ENCODE measurements at regions not wholly inside any gene's neighbourhood (a gene's known extent, or its start where the extent isn't known, plus 50 kb on each side); places are given as distances from the start of the nearest gene placed in this dataset.

DNA sequence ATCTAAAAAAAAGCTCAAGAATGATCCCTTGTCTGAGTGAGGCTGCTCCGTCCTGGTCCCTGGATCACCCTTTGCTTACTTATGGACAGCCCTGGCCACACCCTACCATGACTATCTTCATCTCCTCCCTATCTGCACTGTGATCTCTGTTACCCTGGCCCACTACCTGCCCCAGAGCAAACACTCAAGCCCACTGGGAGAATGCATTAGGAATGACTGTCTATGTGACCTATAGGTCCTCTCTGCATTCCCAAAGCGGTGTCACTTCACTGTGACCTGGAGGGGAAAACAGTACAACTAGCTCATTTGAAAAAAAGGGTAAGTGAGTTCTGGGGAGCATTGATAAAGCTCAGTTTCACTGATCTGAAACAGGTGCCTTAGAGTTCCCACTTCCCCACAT is 86.4 kb upstream of the FOXP4 start:
- no peak for TF ChIP-seq CTCF (IDR thresholded peaks at IDR 0.05; ENCODE audit: low read depth, low read length)
- no peak for DNase-seq (ENCODE audit: extremely low read depth, low read depth)

- DNase-seq (ENCODE audit: extremely low read depth, low read depth) = no peak
- TF ChIP-seq CTCF (IDR thresholded peaks at IDR 0.05; ENCODE audit: low read depth, low read length) = no peak
Measured at GRCh38 chr6:41460742-41461336, 85.3 kb upstream of the FOXP4 start.

DNA sequence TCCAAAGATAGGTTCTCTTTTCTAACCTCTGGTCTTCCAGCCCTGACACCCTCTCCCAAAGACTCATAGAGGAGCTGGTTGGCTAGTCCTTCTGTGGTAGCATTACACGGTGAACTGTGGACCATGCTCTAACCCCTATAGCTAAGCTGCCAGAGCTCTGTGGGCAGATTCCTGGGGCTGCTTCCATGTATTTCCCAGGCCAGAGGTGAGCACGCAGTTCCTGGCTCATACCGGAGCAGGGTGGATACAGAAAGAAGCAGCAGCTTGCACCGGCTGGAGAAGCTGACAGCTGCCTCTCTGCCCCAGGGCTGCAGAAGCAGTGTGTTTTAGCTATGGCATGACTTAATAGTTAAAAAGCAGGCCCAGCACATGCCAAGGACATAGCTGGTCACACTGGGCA is 84.1 kb upstream of the FOXP4 start:
- TF ChIP-seq CTCF (IDR thresholded peaks at IDR 0.05; ENCODE audit: low read depth, low read length) = no peak
- no peak for DNase-seq (ENCODE audit: extremely low read depth, low read depth)

DNA sequence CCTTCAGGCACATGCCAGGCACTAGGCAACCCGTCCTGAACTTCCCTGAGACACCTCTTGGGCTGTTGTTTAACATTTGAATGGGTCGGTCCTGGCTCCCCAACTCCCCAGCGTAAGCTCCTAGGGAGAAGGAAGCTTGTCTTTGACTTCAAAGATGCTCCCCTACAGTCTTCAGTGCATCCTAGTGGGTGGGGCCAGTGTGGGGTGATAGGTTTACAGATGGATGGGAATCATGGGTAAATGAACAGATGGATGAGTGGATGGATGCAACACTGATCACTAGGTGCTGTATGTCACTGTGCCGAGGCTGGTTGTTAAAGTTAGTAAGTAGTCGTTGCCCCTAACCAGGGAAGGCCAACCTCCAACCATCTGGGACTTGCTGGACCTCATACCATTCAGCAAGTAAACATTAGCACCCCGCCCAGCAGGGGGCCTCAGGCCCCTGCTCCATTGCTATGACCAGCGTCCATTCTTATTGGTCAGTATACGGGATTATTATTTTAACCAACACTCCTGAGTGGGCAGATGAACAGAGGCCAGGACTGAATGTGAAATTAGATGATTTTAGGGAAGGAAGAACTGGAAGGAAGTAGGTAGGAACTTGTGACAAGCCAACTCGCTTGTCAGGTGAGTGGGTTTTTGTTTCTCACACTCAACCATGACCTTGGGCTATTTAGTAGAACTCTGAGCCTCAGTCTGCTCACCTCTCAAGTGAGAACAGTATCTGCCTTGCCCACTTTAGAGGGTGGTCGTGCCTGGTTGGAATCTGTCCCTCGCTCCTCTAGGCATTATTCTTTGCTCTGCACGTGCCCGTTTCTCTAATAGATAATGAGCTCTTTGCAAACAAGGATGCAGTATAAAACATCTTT is 82.9 kb upstream of the FOXP4 start:
- no peak for DNase-seq (ENCODE audit: extremely low read depth, low read depth)
- TF ChIP-seq CTCF (IDR thresholded peaks at IDR 0.05; ENCODE audit: low read depth, low read length) = peak; percentile 65

- no peak for TF ChIP-seq CTCF (IDR thresholded peaks at IDR 0.05; ENCODE audit: low read depth, low read length)
- no peak for DNase-seq (ENCODE audit: extremely low read depth, low read depth)
Measured at GRCh38 chr6:41464019-41464418, 82.2 kb upstream of the FOXP4 start.

- DNase-seq (ENCODE audit: extremely low read depth, low read depth) = no peak
- TF ChIP-seq CTCF (IDR thresholded peaks at IDR 0.05; ENCODE audit: low read depth, low read length) = no peak
Measured at GRCh38 chr6:41464481-41464880, 81.7 kb upstream of the FOXP4 start.

GRCh38 chr6:41466437-41466990 is 79.7 kb upstream of the FOXP4 start:
- DNase-seq (ENCODE audit: extremely low read depth, low read depth) = no peak
- TF ChIP-seq CTCF (IDR thresholded peaks at IDR 0.05; ENCODE audit: low read depth, low read length) = no peak
